Activated CD4-positive, alpha-beta T cell treated with anti-CD3 and anti-CD28 coated beads, Interleukin-2, amount 50 U/mL, for 48 hours (primary cell): ENCODE measurements at regions not wholly inside any gene's neighbourhood (a gene's known extent, or its start where the extent isn't known, plus 50 kb on each side); places are given as distances from the start of the nearest gene placed in this dataset.
"Not testable (repeated sequence)": the region's sequence is repeated elsewhere in the genome, so short reads cannot be mapped to it uniquely, and the experiment has no call there.

Source experiments
- DNase-seq, 2 experiments: peaks; one replicate each; pipeline ENCODE4 v3.0.0-alpha.2; 2020

GRCh38 chrX:123036401-123036800 lies 147.7 kb upstream of the GRIA3 start:
- DNase-seq = no peak

GRCh38 chrX:123049071-123049625 lies 134.9 kb upstream of the GRIA3 start:
- no peak for DNase-seq

- no peak for DNase-seq
Observed at GRCh38 chrX:123060986-123061385, 123.1 kb upstream of the GRIA3 start.

GRCh38 chrX:123064053-123064452 lies 120.0 kb upstream of the GRIA3 start:
- no peak for DNase-seq

- DNase-seq = no peak
Observed at GRCh38 chrX:123072686-123073385, 111.2 kb upstream of the GRIA3 start.

- no peak for DNase-seq
Observed at GRCh38 chrX:123075947-123076561, 108.0 kb upstream of the GRIA3 start.

GRCh38 chrX:123077631-123078030 lies 106.4 kb upstream of the GRIA3 start:
- no peak for DNase-seq

GRCh38 chrX:123080065-123080464 lies 104.0 kb upstream of the GRIA3 start:
- no peak for DNase-seq

- DNase-seq = no peak
Observed at GRCh38 chrX:123081776-123082175, 102.3 kb upstream of the GRIA3 start.

GRCh38 chrX:123083924-123084323 lies 100.2 kb upstream of the GRIA3 start:
- no peak for DNase-seq

- DNase-seq = no peak
Observed at GRCh38 chrX:123084797-123085196, 99.3 kb upstream of the GRIA3 start.

- no peak for DNase-seq
Observed at GRCh38 chrX:123085311-123085940, 98.7 kb upstream of the GRIA3 start.

GRCh38 chrX:123086768-123087167 lies 97.3 kb upstream of the GRIA3 start:
- no peak for DNase-seq

- no peak for DNase-seq
Observed at GRCh38 chrX:123087326-123087725, 96.8 kb upstream of the GRIA3 start.

GRCh38 chrX:123088331-123088730 lies 95.7 kb upstream of the GRIA3 start:
- no peak for DNase-seq

- no peak for DNase-seq
Observed at GRCh38 chrX:123088930-123089329, 95.1 kb upstream of the GRIA3 start.

- no peak for DNase-seq
Observed at GRCh38 chrX:123093792-123094191, 90.3 kb upstream of the GRIA3 start.

GRCh38 chrX:123108513-123109427 lies 75.3 kb upstream of the GRIA3 start:
- DNase-seq = no peak

- no peak for DNase-seq
Observed at GRCh38 chrX:123121241-123121640, 62.8 kb upstream of the GRIA3 start.

- DNase-seq = not testable (repeated sequence)
Observed at GRCh38 chrX:123129805-123130204, 54.3 kb upstream of the GRIA3 start.
